ENCODE measurements at regions not wholly inside any gene's neighbourhood (a gene's known extent, or its start where the extent isn't known, plus 50 kb on each side); places are given as distances from the start of the nearest gene placed in this dataset.

- Histone ChIP-seq H4K20me1 (ENCODE audit: insufficient read depth) (no peaks in the 10 kb centered on the region), H3K4me1 (ENCODE audit: control insufficient read depth in 1 of 2, insufficient read depth in 2 of 2, low read depth in 1 of 2, low read length in 1 of 2) (no peaks in the 10 kb centered on the region; a peak in 1 of 4 replicates), H3K9me2 (no peaks in the 10 kb centered on the region), H3K9ac (no peak overlapping the region), H3K79me2 (ENCODE audit: insufficient read depth) (no peaks in the 10 kb centered on the region), H2AFZ (ENCODE audit: low read depth) (no peak overlapping the region), H3K36me3 (replicated peaks in 1 of 2; ENCODE audit: control insufficient read depth in 1 of 2, insufficient read depth in 2 of 2, low read length in 1 of 2) (no peaks in the 10 kb centered on the region), H3K27me3 (ENCODE audit: insufficient read depth) (no peaks in the 10 kb centered on the region), H3K4me3 (ENCODE audit: low read depth in 2 of 2, low read length in 1 of 2) (no peak overlapping the region), H3K27ac (ENCODE audit: low read depth in 2 of 2, low read length in 1 of 2) (no peak overlapping the region), H3K9me3 (no peaks in the 10 kb centered on the region), H3K4me2 (no peak overlapping the region), H3F3A (replicated peaks; ENCODE audit: insufficient read depth) (no peaks in the 10 kb centered on the region)
- CTCF ChIA-PET = interaction anchor here (1.1 to 1.2 kb wide), 2 partner anchors 24 to 612 kb away, joined by 4 to 6 read pairs; no protein-coding TSS in a partner anchor
- WGBS (ENCODE audit: low lambda C conversion rate) = 49% methylated on average over 5 of the region's 5 CpGs
- DNase-seq = no peak
- POLR2A ChIA-PET = no interaction called here
- TF ChIP-seq CHD2 (IDR thresholded peaks at IDR 0.05; ENCODE audit: low read length, partially characterized antibody) (no peak), EP300 (IDR thresholded peaks at IDR 0.05; ENCODE audit: borderline replicate concordance in 1 of 2, low read depth in 1 of 2, low read length in 1 of 2) (no peak), FOSL2 (IDR thresholded peaks at IDR 0.05; ENCODE audit: borderline replicate concordance, low read depth) (no peak), SMC3 (IDR thresholded peaks at IDR 0.05; ENCODE audit: low read depth, low read length) (no peak), GATA2 (CRISPR knock-in tag; IDR thresholded peaks at IDR 0.05) (no peak), RXRA (IDR thresholded peaks at IDR 0.05; ENCODE audit: borderline replicate concordance, low read depth) (no peak), CTCF (IDR thresholded peaks at IDR 0.05) (no peak), RAD21 (IDR thresholded peaks at IDR 0.05; ENCODE audit: low read length) (no peak), MEF2A (IDR thresholded peaks at IDR 0.05; ENCODE audit: borderline replicate concordance, low read depth) (no peak), REST (IDR thresholded peaks at IDR 0.05; ENCODE audit: low read depth, low read length) (no peak), FOXM1 (IDR thresholded peaks at IDR 0.05; ENCODE audit: low read depth) (no peak)
Observed at GRCh38 chr3:168823466-168823865, 727.7 kb upstream of the GOLIM4 start.

GRCh38 chr3:168820810-168821415 is 725.2 kb upstream of the GOLIM4 start:
- Histone ChIP-seq H3K36me3 (replicated peaks in 1 of 2; ENCODE audit: control insufficient read depth in 1 of 2, insufficient read depth in 2 of 2, low read length in 1 of 2) (no peaks in the 10 kb centered on the region), H3K4me2 (no peak overlapping the region), H3K79me2 (ENCODE audit: insufficient read depth) (no peaks in the 10 kb centered on the region), H3K9ac (no peak overlapping the region), H3K9me3 (no peaks in the 10 kb centered on the region), H3K4me3 (ENCODE audit: low read depth in 2 of 2, low read length in 1 of 2) (no peak overlapping the region), H3K4me1 (ENCODE audit: control insufficient read depth in 1 of 2, insufficient read depth in 2 of 2, low read depth in 1 of 2, low read length in 1 of 2) (no peaks in the 10 kb centered on the region; a peak in 1 of 4 replicates), H3K27ac (ENCODE audit: low read depth in 2 of 2, low read length in 1 of 2) (no peak overlapping the region), H3K27me3 (ENCODE audit: insufficient read depth) (no peaks in the 10 kb centered on the region; the same call in 1 of the 2 replicates), H3F3A (replicated peaks; ENCODE audit: insufficient read depth) (no peaks in the 10 kb centered on the region), H4K20me1 (ENCODE audit: insufficient read depth) (no peaks in the 10 kb centered on the region), H3K9me2 (no peaks in the 10 kb centered on the region), H2AFZ (ENCODE audit: low read depth) (no peak overlapping the region)
- 62% methylated on average over 8 of the region's 8 CpGs for WGBS (ENCODE audit: low lambda C conversion rate)
- TF ChIP-seq USF2 (IDR thresholded peaks at IDR 0.05; ENCODE audit: borderline replicate concordance, low read depth, low read length) = no peak
- TF ChIP-seq ELF1 (IDR thresholded peaks at IDR 0.05) = no peak
- TF ChIP-seq FOSL2 (IDR thresholded peaks at IDR 0.05; ENCODE audit: borderline replicate concordance, low read depth) = no peak
- no peak for TF ChIP-seq EP300 (IDR thresholded peaks at IDR 0.05; ENCODE audit: borderline replicate concordance in 1 of 2, low read depth in 1 of 2, low read length in 1 of 2)
- TF ChIP-seq JUND (IDR thresholded peaks at IDR 0.05) = no peak
- no peak for TF ChIP-seq FOXJ3 (CRISPR knock-in tag; IDR thresholded peaks at IDR 0.05)
- TF ChIP-seq GATA2 (CRISPR knock-in tag; IDR thresholded peaks at IDR 0.05) = no peak
- TF ChIP-seq RXRA (IDR thresholded peaks at IDR 0.05; ENCODE audit: borderline replicate concordance, low read depth) = no peak
- TF ChIP-seq CHD2 (IDR thresholded peaks at IDR 0.05; ENCODE audit: low read length, partially characterized antibody) = no peak
- TF ChIP-seq CTCF (IDR thresholded peaks at IDR 0.05) = no peak
- TF ChIP-seq RAD21 (IDR thresholded peaks at IDR 0.05; ENCODE audit: low read length) = no peak
- TF ChIP-seq TEAD4 (IDR thresholded peaks at IDR 0.05; ENCODE audit: borderline replicate concordance, insufficient read depth) = no peak
- TF ChIP-seq SMC3 (IDR thresholded peaks at IDR 0.05; ENCODE audit: low read depth, low read length) = no peak
- TF ChIP-seq RCOR1 (IDR thresholded peaks at IDR 0.05; ENCODE audit: low read length) = no peak
- CTCF ChIA-PET = no interaction called here
- POLR2A ChIA-PET = no interaction called here
- no peak for DNase-seq

Data from SK-N-SH (cell line).